ENCODE measurements at regions not wholly inside any gene's neighbourhood (a gene's known extent, or its start where the extent isn't known, plus 50 kb on each side); places are given as distances from the start of the nearest gene placed in this dataset.

DNA sequence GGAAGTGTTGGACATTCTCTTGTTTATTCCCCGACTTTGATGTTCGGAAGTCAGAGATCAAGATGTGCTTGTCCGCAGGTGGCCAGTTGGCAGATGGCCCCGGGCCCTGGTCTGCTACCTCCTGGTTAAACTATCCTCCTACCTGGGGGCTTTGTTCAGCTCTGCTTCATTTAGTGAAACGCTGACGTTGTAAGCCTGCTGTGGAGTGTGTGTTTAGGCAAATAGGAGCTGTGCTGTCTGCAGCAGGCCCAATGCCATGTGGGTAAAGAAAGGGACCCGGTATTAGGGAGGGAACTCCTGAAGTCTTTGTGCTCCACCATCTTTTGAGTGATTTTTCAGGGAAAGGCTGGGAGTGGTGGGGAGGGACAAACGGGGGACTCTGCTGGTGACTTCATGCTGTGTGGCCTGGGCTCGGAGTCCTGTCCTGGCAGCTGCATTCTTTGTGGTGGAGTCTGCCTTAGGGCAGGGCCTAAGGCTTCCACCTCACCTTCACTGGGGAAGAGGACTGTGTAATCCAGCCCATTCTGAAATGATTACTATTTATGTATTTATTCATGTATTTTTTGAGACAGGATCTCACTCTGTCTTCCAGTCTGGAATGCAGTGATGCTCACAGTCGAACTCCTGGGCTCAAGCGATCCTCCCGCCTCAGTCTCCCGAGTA lies 171.1 kb upstream of the KLF6 start:
- H3K79me2 ChIP-seq (ENCODE audit: control insufficient read depth, insufficient read depth, low read length): no peaks in the 10 kb centered on the region
- Mint-ChIP-seq H3K4me3 (no peak overlapping the region), H3K27me3 (peaks cover 5% of the 10 kb centered on the region), H3K27ac (no peak overlapping the region), H3K4me1 (peaks cover 20% of the 10 kb centered on the region), H3K9me3 (ENCODE audit: insufficient read depth) (peaks cover 2% of the 10 kb centered on the region)
- no peak overlapping the region for H3K27ac ChIP-seq (ENCODE audit: low read length in 2 of 2)
- no peaks in the 10 kb centered on the region for H4K20me1 ChIP-seq (ENCODE audit: control insufficient read depth, insufficient read depth, low read length, poor library complexity, severe bottlenecking)
- no peak overlapping the region for H3K9ac ChIP-seq (ENCODE audit: low read length)
- 97% methylated on average over 10 of the region's 13 CpGs for WGBS (ENCODE audit: insufficient coverage)
- ATAC-seq (ENCODE audit: low read depth): no peak
- no peak overlapping the region for H2AFZ ChIP-seq (ENCODE audit: insufficient read depth, low read depth, low read length, poor library complexity, severe bottlenecking)
- no peaks in the 10 kb centered on the region for H3K27me3 ChIP-seq (replicated peaks in 1 of 4; ENCODE audit: control extremely low read depth in 1 of 4, control insufficient read depth in 3 of 4, insufficient read depth in 4 of 4, low read length in 3 of 4)
- no peak overlapping the region for H3K4me3 ChIP-seq (ENCODE audit: control extremely low read depth in 1 of 5, extremely low read depth in 1 of 5, insufficient read depth in 1 of 5, low read depth in 2 of 5, low read length in 4 of 5)
- no peaks in the 10 kb centered on the region for H3K9me3 ChIP-seq (ENCODE audit: control extremely low read depth in 1 of 3, control insufficient read depth in 2 of 3, insufficient read depth in 1 of 3, low read length in 2 of 3)
- DNase-seq: no peak
- intact Hi-C loops (cut with micrococcal nuclease): no loop called here
- POLR2A ChIA-PET: no interaction called here
- peaks cover 16 to 17% of the 10 kb centered on the region in 2 donors for H3K4me1 ChIP-seq (ENCODE audit: control insufficient read depth in 2 of 2, insufficient read depth in 2 of 2, low read length in 2 of 2)
- no peak overlapping the region for H3K4me2 ChIP-seq (replicated peaks; ENCODE audit: low read depth, low read length, poor library complexity, severe bottlenecking)
- no peaks in the 10 kb centered on the region for H3K36me3 ChIP-seq (replicated peaks in 1 of 2; ENCODE audit: control extremely low read depth in 1 of 2, control insufficient read depth in 1 of 2, extremely low read depth in 1 of 2, insufficient read depth in 2 of 2, low read length in 1 of 2)
- CTCF ChIA-PET: no interaction called here
- TF ChIP-seq, protein P1, sequence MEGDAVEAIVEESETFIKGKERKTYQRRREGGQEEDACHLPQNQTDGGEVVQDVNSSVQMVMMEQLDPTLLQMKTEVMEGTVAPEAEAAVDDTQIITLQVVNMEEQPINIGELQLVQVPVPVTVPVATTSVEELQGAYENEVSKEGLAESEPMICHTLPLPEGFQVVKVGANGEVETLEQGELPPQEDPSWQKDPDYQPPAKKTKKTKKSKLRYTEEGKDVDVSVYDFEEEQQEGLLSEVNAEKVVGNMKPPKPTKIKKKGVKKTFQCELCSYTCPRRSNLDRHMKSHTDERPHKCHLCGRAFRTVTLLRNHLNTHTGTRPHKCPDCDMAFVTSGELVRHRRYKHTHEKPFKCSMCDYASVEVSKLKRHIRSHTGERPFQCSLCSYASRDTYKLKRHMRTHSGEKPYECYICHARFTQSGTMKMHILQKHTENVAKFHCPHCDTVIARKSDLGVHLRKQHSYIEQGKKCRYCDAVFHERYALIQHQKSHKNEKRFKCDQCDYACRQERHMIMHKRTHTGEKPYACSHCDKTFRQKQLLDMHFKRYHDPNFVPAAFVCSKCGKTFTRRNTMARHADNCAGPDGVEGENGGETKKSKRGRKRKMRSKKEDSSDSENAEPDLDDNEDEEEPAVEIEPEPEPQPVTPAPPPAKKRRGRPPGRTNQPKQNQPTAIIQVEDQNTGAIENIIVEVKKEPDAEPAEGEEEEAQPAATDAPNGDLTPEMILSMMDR (IDR thresholded peaks at IDR 0.05): no peak
- no peak for TF ChIP-seq EZH2 (IDR thresholded peaks at IDR 0.05; ENCODE audit: borderline replicate concordance, insufficient read depth, low read depth, low read length, poor library complexity, severe bottlenecking)

DNA sequence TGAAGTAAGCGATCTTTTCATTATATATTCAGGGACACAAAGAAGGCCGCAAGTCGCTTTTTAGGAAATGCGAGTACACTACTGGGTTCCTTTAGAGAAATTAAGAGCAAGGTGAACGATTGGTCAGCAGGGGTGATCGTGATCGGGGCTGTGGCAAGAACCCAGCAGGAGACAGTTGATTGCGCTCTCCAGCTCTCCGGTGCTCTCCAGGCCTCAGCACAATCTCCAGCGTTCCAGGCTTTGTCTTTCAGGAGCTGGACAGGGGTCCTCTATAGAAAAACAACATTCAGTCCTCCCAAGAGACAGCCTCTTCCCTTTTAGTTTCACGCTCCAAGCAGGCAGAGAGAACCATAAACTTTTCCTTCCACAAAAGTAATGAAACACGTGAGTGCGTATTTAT lies 170.5 kb upstream of the KLF6 start:
- H3K4me1 Mint-ChIP-seq: peaks cover 14% of the 10 kb centered on the region
- Histone ChIP-seq H3K9me3 (ENCODE audit: control extremely low read depth in 1 of 3, control insufficient read depth in 2 of 3, insufficient read depth in 1 of 3, low read length in 2 of 3) (no peaks in the 10 kb centered on the region), H3K9ac (ENCODE audit: low read length) (no peak overlapping the region), H3K36me3 (replicated peaks in 1 of 2; ENCODE audit: control extremely low read depth in 1 of 2, control insufficient read depth in 1 of 2, extremely low read depth in 1 of 2, insufficient read depth in 2 of 2, low read length in 1 of 2) (no peaks in the 10 kb centered on the region), H3K4me3 (ENCODE audit: control extremely low read depth in 1 of 5, extremely low read depth in 1 of 5, insufficient read depth in 1 of 5, low read depth in 2 of 5, low read length in 4 of 5) (no peak overlapping the region), H3K4me1 (ENCODE audit: control insufficient read depth in 2 of 2, insufficient read depth in 2 of 2, low read length in 2 of 2) (peaks cover 10 to 11% of the 10 kb centered on the region in 2 donors), H3K27ac (ENCODE audit: low read length in 2 of 2) (no peak overlapping the region), H3K4me2 (replicated peaks; ENCODE audit: low read depth, low read length, poor library complexity, severe bottlenecking) (no peak overlapping the region), H2AFZ (ENCODE audit: insufficient read depth, low read depth, low read length, poor library complexity, severe bottlenecking) (no peak overlapping the region), H4K20me1 (ENCODE audit: control insufficient read depth, insufficient read depth, low read length, poor library complexity, severe bottlenecking) (no peaks in the 10 kb centered on the region), H3K79me2 (ENCODE audit: control insufficient read depth, insufficient read depth, low read length) (no peaks in the 10 kb centered on the region), H3K27me3 (replicated peaks in 1 of 4; ENCODE audit: control extremely low read depth in 1 of 4, control insufficient read depth in 3 of 4, insufficient read depth in 4 of 4, low read length in 3 of 4) (no peaks in the 10 kb centered on the region)
- H3K9me3 Mint-ChIP-seq (ENCODE audit: insufficient read depth): peaks cover 2% of the 10 kb centered on the region
- H3K27ac Mint-ChIP-seq: no peak overlapping the region
- ChIA-PET CTCF (interaction anchor here (1.0 kb wide), 1 partner anchor 11 kb away, joined by 3 read pairs; no protein-coding TSS in a partner anchor), POLR2A (no interaction called here)
- WGBS (ENCODE audit: insufficient coverage): 99% methylated on average over 10 of the region's 13 CpGs
- intact Hi-C loops (cut with micrococcal nuclease): no loop called here
- DNase-seq (no peak), ATAC-seq (ENCODE audit: low read depth) (no peak)
- TF ChIP-seq, protein P1 (IDR thresholded peaks at IDR 0.05): no peak
- TF ChIP-seq EZH2 (IDR thresholded peaks at IDR 0.05; ENCODE audit: borderline replicate concordance, insufficient read depth, low read depth, low read length, poor library complexity, severe bottlenecking): no peak
- H3K4me3 Mint-ChIP-seq: no peak overlapping the region
- H3K27me3 Mint-ChIP-seq: peaks cover 5% of the 10 kb centered on the region

All from B cell (primary cell).